Umbilical cord (tissue), 1 donor: ENCODE measurements at regions not wholly inside any gene's neighbourhood (a gene's known extent, or its start where the extent isn't known, plus 50 kb on each side); places are given as distances from the start of the nearest gene placed in this dataset.
"Not testable (repeated sequence)": the region's sequence is repeated elsewhere in the genome, so short reads cannot be mapped to it uniquely, and the experiment has no call there.

Source experiments
- DNase-seq: peaks from one replicate; pipeline ENCODE4 v3.0.0-alpha.2; 2015; ENCODE audit warnings: low spot score

GRCh38 chr15:81776976-81777375, 268.8 kb downstream of the MEX3B start:
- no peak for DNase-seq

GRCh38 chr15:81775779-81776178, 270.0 kb downstream of the MEX3B start:
- DNase-seq, result not testable (repeated sequence)

GRCh38 chr15:81774309-81774708, 271.5 kb downstream of the MEX3B start:
- no peak for DNase-seq

- DNase-seq, result no peak
These were observed 277.0 kb downstream of the MEX3B start for GRCh38 chr15:81768773-81769172.

- DNase-seq, result no peak
These were observed 278.9 kb downstream of the MEX3B start for GRCh38 chr15:81766829-81767475.

GRCh38 chr15:81765816-81766215, 280.0 kb downstream of the MEX3B start:
- DNase-seq, result no peak

GRCh38 chr15:81763304-81763703, 282.5 kb downstream of the MEX3B start:
- DNase-seq, result no peak

- no peak for DNase-seq
These were observed 285.1 kb downstream of the MEX3B start for GRCh38 chr15:81760686-81761085.

GRCh38 chr15:81758818-81759284, 287.0 kb downstream of the MEX3B start:
- peak; percentile 33 for DNase-seq

GRCh38 chr15:81755626-81756025, 290.2 kb downstream of the MEX3B start:
- DNase-seq, result peak; percentile 87

- peak; percentile 32 for DNase-seq
These were observed 291.7 kb downstream of the MEX3B start for GRCh38 chr15:81754078-81754477.

GRCh38 chr15:81752974-81753373, 292.8 kb downstream of the MEX3B start:
- DNase-seq, result no peak

- peak; percentile 79 for DNase-seq
These were observed 293.3 kb downstream of the MEX3B start for GRCh38 chr15:81752546-81752942.

GRCh38 chr15:81751816-81752545, 293.8 kb downstream of the MEX3B start:
- DNase-seq, result no peak

GRCh38 chr15:81751256-81751655, 294.6 kb downstream of the MEX3B start:
- no peak for DNase-seq

- no peak for DNase-seq
These were observed 296.0 kb downstream of the MEX3B start for GRCh38 chr15:81749716-81750375.

GRCh38 chr15:81747482-81747881, 298.3 kb downstream of the MEX3B start:
- DNase-seq, result no peak

- no peak for DNase-seq
These were observed 298.8 kb downstream of the MEX3B start for GRCh38 chr15:81747026-81747425.

- no peak for DNase-seq
These were observed 301.5 kb downstream of the MEX3B start for GRCh38 chr15:81744364-81744763.

GRCh38 chr15:81740416-81740815, 305.4 kb downstream of the MEX3B start:
- DNase-seq, result no peak

GRCh38 chr15:81729340-81729739, 316.5 kb downstream of the MEX3B start:
- no peak for DNase-seq

- DNase-seq, result no peak
These were observed 317.1 kb downstream of the MEX3B start for GRCh38 chr15:81728726-81729125.

GRCh38 chr15:81725590-81725989, 320.2 kb downstream of the MEX3B start:
- DNase-seq, result no peak
